Activated T-cell treated with anti-CD3 and anti-CD28 coated beads for 4 hours (primary cell): ENCODE measurements at regions not wholly inside any gene's neighbourhood (a gene's known extent, or its start where the extent isn't known, plus 50 kb on each side); places are given as distances from the start of the nearest gene placed in this dataset.

Source experiments
- DNase-seq: peaks from one replicate; pipeline ENCODE4 v3.0.0-alpha.2; 2020

- no peak for DNase-seq
Measured at GRCh38 chr1:182292193-182292741, 99.3 kb downstream of the GLUL start.

DNA sequence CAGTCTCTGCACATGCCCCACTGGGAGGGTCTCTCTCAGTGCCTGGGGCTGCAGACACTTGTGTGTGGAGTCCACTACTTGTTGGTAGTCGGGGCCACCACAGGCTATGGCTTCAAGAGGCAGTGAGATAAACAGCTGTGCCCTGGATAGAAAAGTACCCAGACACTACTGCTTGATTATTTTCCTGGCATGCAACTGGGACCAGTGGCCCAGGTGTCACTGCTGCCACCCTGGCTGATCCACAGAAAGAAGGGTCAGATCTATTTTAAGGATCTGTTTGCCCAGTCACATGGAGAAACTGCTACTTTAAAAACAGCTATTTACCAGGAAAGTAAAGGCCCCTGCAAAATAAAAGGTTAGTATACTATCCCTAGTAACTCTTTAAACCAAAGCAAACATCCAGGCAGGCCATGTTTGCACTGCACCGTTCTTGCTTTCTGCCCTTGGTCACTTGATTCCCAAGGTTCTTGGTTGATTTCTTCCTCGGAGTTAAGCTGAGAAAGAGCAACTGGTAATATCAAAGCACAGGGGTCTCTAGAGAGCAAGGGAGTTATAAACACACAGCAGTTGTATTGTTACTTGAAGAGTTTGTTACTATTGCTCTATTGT, 99.9 kb downstream of the GLUL start:
- no peak for DNase-seq

DNA sequence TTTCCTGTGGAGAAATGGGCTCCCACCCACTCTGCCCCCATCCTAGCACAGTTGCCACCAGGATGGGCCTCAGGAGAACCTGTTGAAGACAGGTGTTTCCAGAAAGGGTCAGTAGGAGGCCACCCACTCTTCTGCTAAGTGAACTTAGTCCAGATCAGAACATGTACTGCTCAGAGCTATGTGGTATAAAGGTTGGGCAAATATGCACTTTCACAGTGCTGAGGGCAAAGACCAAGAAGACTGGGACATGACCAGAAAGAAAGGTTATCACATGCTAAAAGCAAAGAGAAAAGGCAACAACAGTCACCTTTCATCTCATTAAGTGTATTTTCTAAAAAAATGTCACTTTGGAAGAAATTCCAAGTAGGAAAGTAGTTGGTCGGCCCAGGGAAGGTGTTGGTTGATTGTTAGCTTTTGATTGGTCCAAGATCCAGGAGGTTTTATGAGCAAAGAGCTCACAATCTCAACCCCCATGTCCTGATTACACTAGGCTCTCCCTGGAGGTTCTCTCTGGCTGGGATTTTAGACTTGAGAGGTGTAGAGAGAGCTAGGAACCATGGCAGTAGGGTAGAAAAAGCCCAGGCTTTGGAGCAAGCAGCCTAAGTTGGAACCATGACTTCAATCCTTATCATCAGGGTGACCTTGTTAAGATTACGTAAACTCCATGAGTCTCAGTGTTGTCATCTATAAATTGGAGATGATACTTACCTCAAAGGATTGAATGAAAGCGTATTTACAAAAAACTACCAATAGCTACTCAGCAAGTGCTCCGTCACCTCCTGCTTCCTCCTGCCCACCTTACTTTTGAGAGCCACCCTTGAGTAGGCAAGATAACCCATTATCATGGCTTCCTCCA, 102.6 kb downstream of the GLUL start:
- no peak for DNase-seq

DNA sequence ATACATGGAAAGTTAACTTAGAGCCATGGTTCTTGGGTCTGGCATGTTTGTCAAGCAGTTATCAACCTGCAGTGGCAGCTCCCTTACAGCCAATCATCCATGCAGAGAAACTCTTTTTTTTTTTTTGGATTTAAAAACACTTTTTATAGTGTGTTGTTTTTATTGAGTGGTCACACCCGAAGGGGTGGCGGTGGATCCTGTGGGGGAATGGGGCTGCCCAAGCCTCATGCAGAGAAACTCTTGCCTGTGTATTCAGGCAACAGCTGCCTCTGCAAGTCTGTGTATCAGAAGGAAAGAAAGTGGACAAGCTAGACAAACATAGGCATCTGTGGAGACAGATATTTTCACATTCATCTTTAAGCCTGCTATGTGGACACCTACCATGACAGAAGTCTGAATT, 104.8 kb downstream of the GLUL start:
- DNase-seq = no peak

- no peak for DNase-seq
Measured at GRCh38 chr1:182283746-182284544, 107.6 kb downstream of the GLUL start.

DNA sequence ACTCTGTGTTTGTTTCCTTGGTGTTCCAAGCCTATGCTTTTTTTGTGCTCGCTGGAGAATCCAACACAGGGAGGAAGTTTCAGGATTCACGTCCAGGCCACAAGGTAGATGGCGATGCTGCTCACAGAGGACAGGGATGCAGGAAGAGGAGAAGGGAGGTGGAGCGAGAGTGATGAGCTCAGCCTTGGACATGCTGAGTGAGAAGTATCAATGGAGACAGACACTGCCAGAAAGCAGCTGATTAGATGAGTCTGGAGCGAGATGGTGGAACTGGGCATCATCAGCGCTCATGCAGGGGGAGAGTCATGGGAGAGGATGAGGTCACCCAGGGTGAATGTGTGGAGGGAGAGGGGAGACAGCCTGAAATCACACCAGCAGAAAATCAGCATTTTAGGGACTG, 110.0 kb downstream of the GLUL start:
- no peak for DNase-seq

GRCh38 chr1:182280504-182280900, 111.1 kb downstream of the GLUL start:
- no peak for DNase-seq

DNA sequence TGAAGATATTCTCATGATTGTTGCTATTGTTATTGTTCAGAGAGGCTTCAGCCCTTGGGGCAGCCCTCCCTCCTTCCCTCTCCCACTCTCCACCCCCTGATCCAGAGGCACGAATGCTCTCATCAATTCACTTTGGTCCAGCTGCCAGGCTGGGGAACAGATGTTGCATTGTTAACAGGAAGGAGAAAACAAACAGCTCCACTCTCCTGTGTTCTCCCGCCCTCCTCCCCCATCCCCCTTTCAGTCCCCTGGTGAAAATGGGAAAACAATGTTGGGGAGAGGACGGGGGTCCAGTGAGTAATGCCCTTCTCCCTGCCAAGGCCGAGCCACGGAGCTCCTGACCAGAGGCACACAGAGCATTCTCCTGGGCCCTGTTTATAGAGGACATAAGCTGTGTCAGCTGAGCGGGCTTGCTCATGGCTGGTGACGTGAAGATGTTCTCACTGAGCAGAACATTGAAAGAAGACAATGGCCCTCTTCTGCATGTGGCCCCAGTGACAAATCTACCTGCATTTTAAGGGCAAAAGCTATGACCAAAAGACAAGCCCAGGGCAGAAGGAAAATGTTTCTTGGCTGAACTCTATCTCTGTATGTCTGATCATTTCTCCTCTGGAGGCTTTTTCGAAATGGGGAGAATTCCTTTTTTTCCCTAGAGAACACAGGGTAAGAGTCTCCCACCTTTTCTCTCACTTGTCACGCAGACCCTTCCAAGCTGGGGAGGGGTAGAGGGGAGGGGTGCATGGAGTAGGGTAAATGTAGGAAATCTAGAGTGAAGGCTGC, 111.7 kb downstream of the GLUL start:
- DNase-seq = no peak

GRCh38 chr1:182279302-182279701, 112.3 kb downstream of the GLUL start:
- no peak for DNase-seq

DNA sequence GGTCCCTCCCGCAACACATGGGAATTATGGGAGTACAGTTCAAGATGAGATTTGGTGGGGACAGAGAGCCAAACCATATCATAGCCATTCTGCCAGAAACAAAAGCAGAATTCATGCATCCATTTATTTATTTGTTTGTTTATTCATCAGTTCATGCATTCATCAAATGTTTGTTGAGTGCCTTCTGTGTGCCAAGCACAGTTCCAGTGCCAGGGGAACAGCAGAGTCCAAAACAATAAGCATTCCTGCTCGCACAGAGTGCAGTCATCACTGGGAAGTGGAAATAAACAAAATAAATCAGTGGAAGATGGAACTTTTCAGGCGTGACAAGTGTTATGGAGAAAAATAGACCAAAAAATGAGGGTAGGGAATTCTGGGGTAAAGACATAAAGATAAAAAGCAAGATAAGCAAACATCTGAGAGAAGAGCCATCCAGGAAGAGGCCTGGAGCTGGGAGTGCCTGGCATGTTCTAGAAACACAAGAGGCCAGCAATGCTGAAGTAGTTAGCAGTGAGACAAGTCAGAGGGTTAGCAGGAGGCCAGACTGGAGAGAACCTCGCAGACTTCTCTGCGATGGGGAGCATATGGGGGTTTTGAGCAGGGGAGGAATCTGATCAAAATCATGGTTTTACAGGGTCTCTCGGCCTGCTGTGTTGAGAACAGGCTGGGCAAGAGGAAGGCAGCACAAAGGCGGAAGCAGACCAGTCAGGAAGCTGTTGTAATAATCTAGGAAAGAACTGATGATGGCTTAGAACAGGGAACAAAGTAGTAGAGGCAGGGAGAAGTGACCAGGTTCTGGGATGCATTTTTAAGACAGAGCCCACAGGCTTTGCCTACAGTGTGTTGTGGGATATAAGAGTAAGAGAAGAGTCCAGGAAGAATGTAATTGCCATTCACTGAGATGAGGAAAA, 113.2 kb downstream of the GLUL start:
- no peak for DNase-seq

GRCh38 chr1:182275271-182275670, 116.3 kb downstream of the GLUL start:
- no peak for DNase-seq

GRCh38 chr1:182274618-182275017, 117.0 kb downstream of the GLUL start:
- DNase-seq = no peak

DNA sequence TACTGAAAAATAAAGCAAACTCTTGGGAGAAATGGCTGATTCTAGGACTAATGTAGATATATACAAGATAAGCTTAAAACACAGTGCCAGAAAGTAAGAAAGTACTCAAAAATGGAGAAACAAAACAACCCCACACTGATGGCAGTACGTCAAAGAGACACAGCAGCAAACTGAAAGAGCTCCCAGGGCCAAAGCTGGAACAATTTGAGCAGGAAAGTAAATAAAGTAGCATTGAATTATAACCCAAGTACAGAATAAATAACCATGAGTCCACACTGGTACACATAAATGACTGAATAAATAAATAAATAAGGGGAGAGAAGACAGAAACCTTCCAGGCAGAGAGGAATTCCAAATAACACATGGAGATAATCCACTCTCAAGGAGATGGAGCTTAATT, 120.9 kb downstream of the GLUL start:
- DNase-seq = no peak

GRCh38 chr1:182269097-182269496, 122.5 kb downstream of the GLUL start:
- no peak for DNase-seq

DNA sequence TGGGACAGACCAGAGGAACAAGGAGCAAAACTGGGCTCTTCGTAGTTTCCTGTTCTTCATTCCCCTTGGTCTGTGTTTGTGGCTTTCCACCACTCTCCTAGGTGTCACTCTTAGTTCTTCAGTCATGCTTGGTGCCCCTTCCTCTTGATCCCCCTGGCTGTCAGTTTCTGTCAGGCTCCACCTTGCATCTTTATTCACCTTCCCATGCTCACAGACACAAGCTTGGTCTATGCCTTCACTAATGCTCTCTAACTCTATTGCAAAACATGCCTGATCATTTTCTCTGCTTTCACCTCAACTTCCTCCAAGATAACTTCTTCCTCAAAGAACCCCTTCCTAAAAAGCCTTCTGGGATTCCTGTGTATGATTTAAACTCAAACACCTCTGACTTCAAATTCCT, 122.9 kb downstream of the GLUL start:
- no peak for DNase-seq

DNA sequence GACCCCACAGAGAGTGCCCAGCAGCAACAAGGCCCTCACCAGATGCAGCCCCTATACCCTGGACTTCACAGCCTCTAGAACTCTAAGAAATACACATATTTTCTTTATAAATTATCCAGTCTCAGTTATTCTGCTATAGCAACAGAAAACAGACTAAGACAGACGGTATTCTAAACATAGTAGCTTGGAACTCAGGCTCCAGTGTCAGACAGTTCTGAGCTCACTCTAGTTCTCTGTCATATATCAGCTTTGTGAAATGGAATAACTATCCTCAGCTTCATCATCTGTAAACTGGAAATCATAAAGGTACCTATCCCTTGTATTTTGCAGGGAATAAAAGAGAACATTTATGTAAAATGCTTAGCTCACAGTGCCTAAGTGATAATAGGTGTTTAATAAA, 127.4 kb downstream of the GLUL start:
- no peak for DNase-seq

DNA sequence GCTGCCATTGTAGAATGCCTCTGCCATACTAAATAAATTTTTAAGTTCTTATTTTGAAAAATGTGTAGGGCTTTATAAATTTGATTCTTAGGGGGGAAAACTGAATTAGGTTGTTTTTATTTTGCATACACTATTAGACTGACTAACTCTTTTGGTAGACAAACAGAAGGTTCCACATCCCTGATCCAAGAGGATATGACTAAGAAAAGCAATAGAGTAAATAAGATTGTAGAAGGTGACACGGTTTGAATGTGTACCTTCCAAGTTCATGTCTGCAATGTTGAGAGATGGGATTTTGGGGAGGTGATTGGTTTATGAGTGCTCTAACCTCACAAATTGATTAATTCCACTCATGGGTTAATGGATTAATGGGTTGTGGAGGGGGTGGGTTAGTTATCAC, 127.9 kb downstream of the GLUL start:
- no peak for DNase-seq

- DNase-seq = no peak
Measured at GRCh38 chr1:182262425-182262824, 129.2 kb downstream of the GLUL start.

- no peak for DNase-seq
Measured at GRCh38 chr1:182261655-182262054, 129.9 kb downstream of the GLUL start.

GRCh38 chr1:182260516-182260915, 131.1 kb downstream of the GLUL start:
- no peak for DNase-seq

GRCh38 chr1:182259968-182260367, 131.6 kb downstream of the GLUL start:
- no peak for DNase-seq
